ENCODE measurements at regions not wholly inside any gene's neighbourhood (a gene's known extent, or its start where the extent isn't known, plus 50 kb on each side); places are given as distances from the start of the nearest gene placed in this dataset.
A peak's percentile ranks its signal among the peaks of the same experiment; 100 is the strongest.

- no peaks in the 10 kb centered on the region for H3K9me3 ChIP-seq (ENCODE audit: severe bottlenecking)
- no peaks in the 10 kb centered on the region for H3K4me1 ChIP-seq (ENCODE audit: insufficient read depth, poor library complexity, severe bottlenecking)
- DNase-seq (ENCODE audit: low spot score), result no peak
- H3K27me3 ChIP-seq (ENCODE audit: insufficient read depth, poor library complexity, severe bottlenecking), result no peaks in the 10 kb centered on the region
- no peaks in the 10 kb centered on the region for H3K36me3 ChIP-seq (ENCODE audit: low read depth)
- no peak overlapping the region for H3K27ac ChIP-seq (ENCODE audit: poor library complexity, severe bottlenecking)
- no peak overlapping the region for H3K4me3 ChIP-seq (ENCODE audit: severe bottlenecking)
- peak; percentile 84 for ATAC-seq (ENCODE audit: low read depth)
- no peak for TF ChIP-seq CTCF (IDR thresholded peaks at IDR 0.05; ENCODE audit: poor library complexity, severe bottlenecking)
Measured at GRCh38 chr17:52754838-52755237, 596.3 kb upstream of the CA10 start.

- Histone ChIP-seq H3K36me3 (ENCODE audit: low read depth) (no peaks in the 10 kb centered on the region), H3K9me3 (ENCODE audit: severe bottlenecking) (peaks cover 2% of the 10 kb centered on the region), H3K27ac (ENCODE audit: poor library complexity, severe bottlenecking) (no peak overlapping the region), H3K4me1 (ENCODE audit: insufficient read depth, poor library complexity, severe bottlenecking) (no peaks in the 10 kb centered on the region), H3K27me3 (ENCODE audit: insufficient read depth, poor library complexity, severe bottlenecking) (no peaks in the 10 kb centered on the region), H3K4me3 (ENCODE audit: severe bottlenecking) (no peak overlapping the region)
- ATAC-seq (ENCODE audit: low read depth) (no peak), DNase-seq (ENCODE audit: low spot score) (no peak)
- TF ChIP-seq CTCF (IDR thresholded peaks at IDR 0.05; ENCODE audit: poor library complexity, severe bottlenecking), result no peak
Measured at GRCh38 chr17:52751051-52751450, 592.5 kb upstream of the CA10 start.

GRCh38 chr17:52744179-52744578 is 585.7 kb upstream of the CA10 start:
- TF ChIP-seq CTCF (IDR thresholded peaks at IDR 0.05; ENCODE audit: poor library complexity, severe bottlenecking), result no peak
- no peak for ATAC-seq (ENCODE audit: low read depth)
- H3K4me1 ChIP-seq (ENCODE audit: insufficient read depth, poor library complexity, severe bottlenecking), result no peaks in the 10 kb centered on the region
- no peak overlapping the region for H3K4me3 ChIP-seq (ENCODE audit: severe bottlenecking)
- DNase-seq (ENCODE audit: low spot score), result no peak
- H3K27ac ChIP-seq (ENCODE audit: poor library complexity, severe bottlenecking), result no peak overlapping the region
- peaks cover 2% of the 10 kb centered on the region for H3K9me3 ChIP-seq (ENCODE audit: severe bottlenecking)
- no peaks in the 10 kb centered on the region for H3K36me3 ChIP-seq (ENCODE audit: low read depth)
- H3K27me3 ChIP-seq (ENCODE audit: insufficient read depth, poor library complexity, severe bottlenecking), result no peaks in the 10 kb centered on the region

- TF ChIP-seq CTCF (IDR thresholded peaks at IDR 0.05; ENCODE audit: poor library complexity, severe bottlenecking), result no peak
- Histone ChIP-seq H3K4me1 (ENCODE audit: insufficient read depth, poor library complexity, severe bottlenecking) (no peaks in the 10 kb centered on the region), H3K36me3 (ENCODE audit: low read depth) (no peaks in the 10 kb centered on the region), H3K27ac (ENCODE audit: poor library complexity, severe bottlenecking) (no peak overlapping the region), H3K4me3 (ENCODE audit: severe bottlenecking) (no peak overlapping the region), H3K27me3 (ENCODE audit: insufficient read depth, poor library complexity, severe bottlenecking) (no peaks in the 10 kb centered on the region), H3K9me3 (ENCODE audit: severe bottlenecking) (no peaks in the 10 kb centered on the region)
- DNase-seq (ENCODE audit: low spot score) (no peak), ATAC-seq (ENCODE audit: low read depth) (no peak)
Measured at GRCh38 chr17:52740006-52740405, 581.5 kb upstream of the CA10 start.

- Histone ChIP-seq H3K9me3 (ENCODE audit: severe bottlenecking) (no peaks in the 10 kb centered on the region), H3K27me3 (ENCODE audit: insufficient read depth, poor library complexity, severe bottlenecking) (no peaks in the 10 kb centered on the region), H3K4me3 (ENCODE audit: severe bottlenecking) (no peak overlapping the region), H3K4me1 (ENCODE audit: insufficient read depth, poor library complexity, severe bottlenecking) (no peaks in the 10 kb centered on the region), H3K27ac (ENCODE audit: poor library complexity, severe bottlenecking) (no peak overlapping the region), H3K36me3 (ENCODE audit: low read depth) (no peaks in the 10 kb centered on the region)
- ATAC-seq (ENCODE audit: low read depth), result no peak
- TF ChIP-seq CTCF (IDR thresholded peaks at IDR 0.05; ENCODE audit: poor library complexity, severe bottlenecking), result no peak
- no peak for DNase-seq (ENCODE audit: low spot score)
Measured at GRCh38 chr17:52738791-52739190, 580.3 kb upstream of the CA10 start.

Data from RWPE2 (cell line).